ENCODE measurements at regions not wholly inside any gene's neighbourhood (a gene's known extent, or its start where the extent isn't known, plus 50 kb on each side); places are given as distances from the start of the nearest gene placed in this dataset.

DNA sequence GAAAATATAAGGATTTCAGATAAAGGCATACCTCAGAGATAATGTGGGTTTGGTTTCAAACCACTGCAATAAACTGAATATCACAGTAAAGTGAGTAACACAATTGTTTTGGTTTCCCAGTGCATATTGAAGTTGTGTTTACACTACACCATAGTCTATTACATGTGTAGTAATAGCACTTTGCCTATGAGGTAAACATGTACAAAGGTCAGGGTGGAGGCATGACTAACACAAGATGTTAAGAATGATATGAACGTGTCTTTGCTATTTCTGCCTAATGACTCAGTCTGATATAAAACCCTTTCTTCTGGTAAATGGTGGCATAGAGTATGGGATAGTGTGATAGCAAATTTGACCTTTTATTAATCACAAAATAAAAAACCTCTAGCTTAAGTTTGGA lies 621.5 kb upstream of the ADGRL2 start:
- TF ChIP-seq, protein P1, sequence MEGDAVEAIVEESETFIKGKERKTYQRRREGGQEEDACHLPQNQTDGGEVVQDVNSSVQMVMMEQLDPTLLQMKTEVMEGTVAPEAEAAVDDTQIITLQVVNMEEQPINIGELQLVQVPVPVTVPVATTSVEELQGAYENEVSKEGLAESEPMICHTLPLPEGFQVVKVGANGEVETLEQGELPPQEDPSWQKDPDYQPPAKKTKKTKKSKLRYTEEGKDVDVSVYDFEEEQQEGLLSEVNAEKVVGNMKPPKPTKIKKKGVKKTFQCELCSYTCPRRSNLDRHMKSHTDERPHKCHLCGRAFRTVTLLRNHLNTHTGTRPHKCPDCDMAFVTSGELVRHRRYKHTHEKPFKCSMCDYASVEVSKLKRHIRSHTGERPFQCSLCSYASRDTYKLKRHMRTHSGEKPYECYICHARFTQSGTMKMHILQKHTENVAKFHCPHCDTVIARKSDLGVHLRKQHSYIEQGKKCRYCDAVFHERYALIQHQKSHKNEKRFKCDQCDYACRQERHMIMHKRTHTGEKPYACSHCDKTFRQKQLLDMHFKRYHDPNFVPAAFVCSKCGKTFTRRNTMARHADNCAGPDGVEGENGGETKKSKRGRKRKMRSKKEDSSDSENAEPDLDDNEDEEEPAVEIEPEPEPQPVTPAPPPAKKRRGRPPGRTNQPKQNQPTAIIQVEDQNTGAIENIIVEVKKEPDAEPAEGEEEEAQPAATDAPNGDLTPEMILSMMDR (IDR thresholded peaks at IDR 0.05 in 4 of 5, conservative IDR thresholded peaks at IDR 0.05 in 1 of 5) = no peak
- no peak for TF ChIP-seq POLR2A (IDR thresholded peaks at IDR 0.05)
